T-cell (primary cell): ENCODE measurements at regions not wholly inside any gene's neighbourhood (a gene's known extent, or its start where the extent isn't known, plus 50 kb on each side); places are given as distances from the start of the nearest gene placed in this dataset.

Experiments used
- ATAC-seq, 4 experiments: fragments of 200-7000 bp in 3 of 4; fragments of 150-1000 bp in 1 of 4; cut with Tn5 transposase; replicated peaks in 1 of 4; 1 replicate in 3 of 4; 2 replicates in 1 of 4; pipeline ENCODE4 v1.10.0; 2021; ENCODE audit warnings: moderate library complexity in 3 of 4, mild to moderate bottlenecking in 2 of 4, moderate number of reproducible peaks in 1 of 4
- CTCF ChIA-PET, 2 donors: fragments of 300-600 bp; sonication (Branson Sonifier 250); formaldehyde crosslinking; loops; one replicate each; lab custom pipeline; 2022; ENCODE audit warnings: antibody characterized with exemption in 2 of 2; lab: Charles Lee
- POLR2A ChIA-PET, 2 donors: fragments of 300-600 bp; sonication (Branson Sonifier 250); formaldehyde crosslinking; loops; one replicate each; lab custom pipeline; 2022; ENCODE audit warnings: antibody characterized with exemption in 2 of 2; lab: Charles Lee
- DNase-seq, 35 experiments: peaks; one replicate each; pipeline versions ENCODE4 v3.0.0 to v3.0.0-alpha.2; 2013 to 2023
- H3K27ac ChIP-seq: one replicate; pipeline ENCODE4 v1.5.1; 2013; ENCODE audit warnings: low read length
- H3K27me3 ChIP-seq, 2 experiments: replicated peaks in 1 of 2; 1 replicate in 1 of 2; 2 replicates in 1 of 2; pipeline versions ENCODE4 v1.6.1 to v1.7.0; 2013; ENCODE audit warnings: low read length in 1 of 2, mixed read lengths in 1 of 2; ENCODE audit not compliant: control insufficient read depth in 2 of 2, insufficient read depth in 2 of 2; ENCODE audit errors: extremely low read depth in 1 of 2
- H3K36me3 ChIP-seq, 2 donors: 1 replicate in 1 of 2; 2 replicates in 1 of 2; pipeline versions ENCODE4 v1.6.1 to v1.7.0; 2013; ENCODE audit warnings: low read length in 1 of 2; ENCODE audit not compliant: control insufficient read depth in 2 of 2, insufficient read depth in 1 of 2; ENCODE audit errors: extremely low read depth in 1 of 2
- H3K4me1 ChIP-seq, 2 experiments: 1 replicate in 1 of 2; 2 replicates in 1 of 2; pipeline versions ENCODE4 v1.6.1 to v1.7.0; 2013; ENCODE audit warnings: low read length in 2 of 2, mixed read lengths in 1 of 2; ENCODE audit not compliant: insufficient read depth in 2 of 2, control insufficient read depth in 1 of 2; ENCODE audit errors: extremely low read depth in 1 of 2
- H3K4me3 ChIP-seq, 2 donors: 1 replicate in 1 of 2; 2 replicates in 1 of 2; pipeline versions ENCODE4 v1.5.1 to v1.7.0; 2013; ENCODE audit warnings: mild to moderate bottlenecking in 2 of 2, low read length in 1 of 2, moderate library complexity in 1 of 2; ENCODE audit not compliant: control insufficient read depth in 1 of 2; ENCODE audit errors: extremely low read depth in 1 of 2
- H3K9me3 ChIP-seq: 2 replicates; pipeline ENCODE4 v1.7.0; 2013
- H3K27ac Mint-ChIP-seq, 2 donors: one replicate each; pipeline ENCODE4 v1.8.0; 2020 to 2021; ENCODE audit warnings: mild to moderate bottlenecking in 2 of 2, mixed read lengths in 2 of 2
- H3K27me3 Mint-ChIP-seq, 2 donors: one replicate each; pipeline ENCODE4 v1.8.0; 2021 to 2022; ENCODE audit warnings: mixed read lengths in 2 of 2
- H3K36me3 Mint-ChIP-seq: one replicate; pipeline ENCODE4 v1.8.0; 2021; ENCODE audit warnings: mixed read lengths
- H3K4me1 Mint-ChIP-seq, 3 donors: one replicate each; pipeline ENCODE4 v1.8.0; 2020 to 2022; ENCODE audit warnings: mixed read lengths in 3 of 3, mild to moderate bottlenecking in 1 of 3
- H3K4me3 Mint-ChIP-seq, 3 donors: one replicate each; pipeline ENCODE4 v1.8.0; 2020 to 2022; ENCODE audit warnings: mild to moderate bottlenecking in 3 of 3, mixed read lengths in 3 of 3, moderate library complexity in 3 of 3
- H3K9me3 Mint-ChIP-seq, 3 donors: one replicate each; pipeline ENCODE4 v1.8.0; 2020 to 2022; ENCODE audit warnings: mixed read lengths in 3 of 3
- WGBS: methylation state at CpG from one replicate; pipeline ENCODE4 v1.1.5; 2013; ENCODE audit warnings: missing lambda C conversion rate; ENCODE audit not compliant: insufficient coverage; 5-methylcytosine and 5-hydroxymethylcytosine counted together

DNA sequence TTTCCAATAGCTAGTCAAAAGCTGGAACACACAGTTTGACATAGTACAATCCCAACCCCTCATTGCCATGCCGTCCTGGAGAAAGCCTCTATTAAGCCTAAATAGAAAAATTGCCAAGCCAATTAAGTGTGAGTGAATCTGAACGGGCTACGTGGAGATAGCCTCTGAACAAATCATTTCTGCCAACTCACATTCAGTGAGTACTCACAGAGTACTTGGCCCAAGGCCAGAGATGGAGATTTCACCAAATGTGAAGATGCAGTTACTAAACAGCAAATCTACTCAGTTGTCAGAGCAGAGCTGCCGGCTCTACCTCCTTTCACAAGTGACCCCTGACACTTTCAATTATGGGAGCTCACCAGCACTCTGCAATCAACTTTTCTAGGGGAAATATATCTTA lies 350.0 kb downstream of the GALC start:
- H3K9me3 ChIP-seq = no peaks in the 10 kb centered on the region
- POLR2A ChIA-PET = no interaction called here
- H3K4me1 ChIP-seq = no peaks in the 10 kb centered on the region
- no peak overlapping the region for H3K4me3 ChIP-seq
- Mint-ChIP-seq H3K27ac (no peak overlapping the region), H3K4me1 (no peaks in the 10 kb centered on the region), H3K36me3 (no peaks in the 10 kb centered on the region), H3K27me3 (no peaks in the 10 kb centered on the region), H3K9me3 (peaks cover 4 to 10% (median 8%) of the 10 kb centered on the region in 3 donors), H3K4me3 (no peak overlapping the region)
- CTCF ChIA-PET = no interaction called here
- no peak overlapping the region for H3K27ac ChIP-seq
- H3K36me3 ChIP-seq = no peaks in the 10 kb centered on the region
- H3K27me3 ChIP-seq = no peaks in the 10 kb centered on the region
- ATAC-seq = no peak
- no peak for DNase-seq
- WGBS = 77% methylated on average over 3 of the region's 4 CpGs

DNA sequence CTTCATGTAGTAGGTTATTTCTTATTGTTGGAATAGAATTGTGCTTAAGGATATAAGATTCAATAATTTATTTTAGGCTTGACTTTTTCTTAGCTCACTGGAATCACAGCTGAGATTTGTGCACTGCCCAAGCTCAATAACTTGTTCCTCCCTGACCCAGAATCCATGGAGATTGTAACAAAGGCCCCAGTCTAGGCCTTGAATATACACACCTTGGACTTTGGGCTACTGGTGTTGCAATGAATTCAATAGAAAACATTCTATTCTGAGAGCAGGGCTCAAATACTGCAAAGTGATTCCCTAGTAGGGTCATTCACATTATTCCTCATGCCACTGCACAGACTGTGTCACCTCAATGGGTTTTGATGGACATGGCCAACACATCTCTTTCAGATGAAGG lies 352.4 kb downstream of the GALC start:
- peaks cover 0 to 4% (median 3%) of the 10 kb centered on the region in 3 donors for H3K9me3 Mint-ChIP-seq
- H3K27me3 Mint-ChIP-seq = no peaks in the 10 kb centered on the region
- no peaks in the 10 kb centered on the region for H3K4me1 Mint-ChIP-seq
- POLR2A ChIA-PET = no interaction called here
- no peaks in the 10 kb centered on the region for H3K36me3 Mint-ChIP-seq
- Histone ChIP-seq H3K4me3 (no peak overlapping the region), H3K27me3 (no peaks in the 10 kb centered on the region), H3K9me3 (no peaks in the 10 kb centered on the region), H3K27ac (no peak overlapping the region), H3K4me1 (no peaks in the 10 kb centered on the region), H3K36me3 (no peaks in the 10 kb centered on the region)
- no peak overlapping the region for H3K4me3 Mint-ChIP-seq
- CTCF ChIA-PET = no interaction called here
- ATAC-seq = no peak
- DNase-seq = no peak
- H3K27ac Mint-ChIP-seq = no peak overlapping the region

DNA sequence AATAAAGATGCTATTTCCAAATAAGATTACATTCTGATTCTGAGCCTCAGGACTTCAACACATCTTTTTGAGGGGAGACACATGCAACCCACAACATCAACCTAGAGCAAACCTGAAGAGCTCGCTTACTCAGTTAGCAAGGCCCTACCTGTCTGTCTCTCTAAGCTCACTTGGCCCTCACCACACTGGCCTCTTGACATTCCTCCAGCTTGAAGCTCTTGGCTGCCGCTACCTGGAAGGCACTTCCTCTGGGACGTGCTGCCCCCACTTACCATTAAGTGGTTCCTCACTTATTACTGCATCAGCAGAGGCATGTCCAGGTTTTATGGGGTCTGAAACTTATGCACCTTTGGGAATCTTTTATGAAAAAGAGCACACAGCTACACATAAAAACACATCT lies 354.8 kb downstream of the GALC start:
- Mint-ChIP-seq H3K4me3 (no peak overlapping the region), H3K36me3 (no peaks in the 10 kb centered on the region), H3K4me1 (no peaks in the 10 kb centered on the region), H3K27ac (no peak overlapping the region), H3K9me3 (peaks cover 0 to 4% (median 0%) of the 10 kb centered on the region in 3 donors), H3K27me3 (no peaks in the 10 kb centered on the region)
- ATAC-seq (no peak), DNase-seq (no peak)
- H3K4me1 ChIP-seq = no peaks in the 10 kb centered on the region
- no peak overlapping the region for H3K27ac ChIP-seq
- no peaks in the 10 kb centered on the region for H3K36me3 ChIP-seq
- H3K9me3 ChIP-seq = no peaks in the 10 kb centered on the region
- POLR2A ChIA-PET = no interaction called here
- CTCF ChIA-PET = no interaction called here
- no peaks in the 10 kb centered on the region for H3K27me3 ChIP-seq
- WGBS = 76% methylated on average over 3 of the region's 3 CpGs
- H3K4me3 ChIP-seq = no peak overlapping the region

DNA sequence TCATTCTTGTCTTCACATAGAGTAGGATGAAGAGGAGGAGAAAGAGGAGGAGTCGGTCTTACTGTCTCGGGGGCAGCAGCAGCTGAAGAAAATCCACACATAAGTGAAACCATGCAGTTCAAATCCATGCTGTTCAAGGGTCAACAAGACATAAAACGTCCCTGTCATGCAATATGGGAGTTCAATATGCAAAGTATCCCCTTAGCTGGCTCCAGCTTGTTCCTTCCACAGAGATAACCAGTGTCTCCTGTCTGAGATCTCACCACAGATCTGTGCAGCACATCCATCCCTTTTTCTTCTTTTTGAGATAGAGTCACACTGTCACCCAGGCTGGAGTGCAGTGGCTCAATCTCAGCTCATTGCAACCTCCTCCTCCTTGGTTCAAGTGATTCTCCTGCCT lies 357.5 kb downstream of the GALC start:
- H3K27ac ChIP-seq = no peak overlapping the region
- H3K27me3 Mint-ChIP-seq = no peaks in the 10 kb centered on the region
- H3K27ac Mint-ChIP-seq = no peak overlapping the region
- no peaks in the 10 kb centered on the region for H3K4me1 Mint-ChIP-seq
- H3K9me3 ChIP-seq = no peaks in the 10 kb centered on the region
- peaks cover 0 to 9% (median 0%) of the 10 kb centered on the region in 3 donors for H3K9me3 Mint-ChIP-seq
- H3K4me3 ChIP-seq = no peak overlapping the region
- DNase-seq = no peak
- no peaks in the 10 kb centered on the region for H3K36me3 ChIP-seq
- H3K36me3 Mint-ChIP-seq = no peaks in the 10 kb centered on the region
- WGBS = 46% methylated on average over 2 of the region's 3 CpGs
- H3K4me1 ChIP-seq = no peaks in the 10 kb centered on the region
- no peaks in the 10 kb centered on the region for H3K27me3 ChIP-seq
- ChIA-PET POLR2A (no interaction called here), CTCF (no interaction called here)
- H3K4me3 Mint-ChIP-seq = no peak overlapping the region
- no peak for ATAC-seq

DNA sequence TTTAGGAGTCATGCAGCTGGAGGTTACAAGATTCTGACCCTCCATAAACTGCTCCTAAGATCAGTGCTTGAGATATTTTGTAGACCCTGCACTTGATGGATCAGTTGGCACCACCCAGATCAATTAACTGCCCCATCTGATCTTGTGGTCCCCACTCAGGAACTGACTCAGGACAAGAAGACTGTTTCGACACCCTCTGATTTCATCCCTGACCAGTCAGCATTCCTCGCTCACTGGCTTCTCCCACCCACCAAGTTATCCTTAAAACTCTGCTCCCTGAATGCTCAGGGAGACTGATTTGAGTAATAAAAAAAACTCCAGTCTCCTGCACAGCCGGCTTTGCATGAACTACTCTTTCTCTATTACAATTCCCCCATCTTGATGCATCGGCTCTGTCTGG lies 360.2 kb downstream of the GALC start:
- ATAC-seq = no peak
- Histone ChIP-seq H3K27me3 (no peaks in the 10 kb centered on the region), H3K27ac (no peak overlapping the region), H3K9me3 (no peaks in the 10 kb centered on the region), H3K36me3 (no peaks in the 10 kb centered on the region), H3K4me1 (no peaks in the 10 kb centered on the region), H3K4me3 (no peak overlapping the region)
- Mint-ChIP-seq H3K9me3 (peaks cover 0 to 9% (median 0%) of the 10 kb centered on the region in 3 donors), H3K4me1 (no peaks in the 10 kb centered on the region), H3K4me3 (no peak overlapping the region), H3K27ac (no peak overlapping the region), H3K36me3 (no peaks in the 10 kb centered on the region), H3K27me3 (no peaks in the 10 kb centered on the region)
- CTCF ChIA-PET = no interaction called here
- POLR2A ChIA-PET = no interaction called here
- no peak for DNase-seq
- WGBS = 82% methylated on average over 2 of the region's 4 CpGs

DNA sequence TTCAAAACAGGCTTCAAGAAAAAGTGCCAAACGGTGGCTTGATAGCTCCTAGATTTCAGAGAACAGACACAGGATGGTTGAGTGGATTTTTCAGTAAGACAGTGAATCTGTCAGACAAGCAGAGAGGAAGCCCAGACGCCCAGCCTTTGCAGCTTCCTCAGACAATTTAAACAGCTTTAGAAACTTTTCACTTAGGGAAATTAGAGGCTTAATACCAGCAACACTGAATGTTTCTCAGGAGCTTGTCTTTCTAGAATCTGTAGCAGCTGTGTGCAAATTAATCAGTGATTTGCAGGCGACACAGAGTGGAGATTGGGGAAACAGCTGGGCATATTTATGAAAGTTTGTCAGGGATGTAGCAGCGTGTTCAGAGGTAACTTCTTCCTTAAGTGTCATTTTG lies 362.1 kb downstream of the GALC start:
- DNase-seq = no peak
- WGBS = 10% methylated on average over 1 of the region's 4 CpGs
- POLR2A ChIA-PET = no interaction called here
- no peaks in the 10 kb centered on the region for H3K4me1 Mint-ChIP-seq
- Histone ChIP-seq H3K36me3 (no peaks in the 10 kb centered on the region), H3K27me3 (no peaks in the 10 kb centered on the region), H3K27ac (no peak overlapping the region), H3K4me1 (no peaks in the 10 kb centered on the region), H3K9me3 (no peaks in the 10 kb centered on the region), H3K4me3 (no peak overlapping the region)
- no peak for ATAC-seq
- no peak overlapping the region for H3K27ac Mint-ChIP-seq
- no peaks in the 10 kb centered on the region for H3K36me3 Mint-ChIP-seq
- H3K4me3 Mint-ChIP-seq = no peak overlapping the region
- H3K9me3 Mint-ChIP-seq = peaks cover 0 to 9% (median 3%) of the 10 kb centered on the region in 3 donors
- H3K27me3 Mint-ChIP-seq = no peaks in the 10 kb centered on the region
- CTCF ChIA-PET = no interaction called here

DNA sequence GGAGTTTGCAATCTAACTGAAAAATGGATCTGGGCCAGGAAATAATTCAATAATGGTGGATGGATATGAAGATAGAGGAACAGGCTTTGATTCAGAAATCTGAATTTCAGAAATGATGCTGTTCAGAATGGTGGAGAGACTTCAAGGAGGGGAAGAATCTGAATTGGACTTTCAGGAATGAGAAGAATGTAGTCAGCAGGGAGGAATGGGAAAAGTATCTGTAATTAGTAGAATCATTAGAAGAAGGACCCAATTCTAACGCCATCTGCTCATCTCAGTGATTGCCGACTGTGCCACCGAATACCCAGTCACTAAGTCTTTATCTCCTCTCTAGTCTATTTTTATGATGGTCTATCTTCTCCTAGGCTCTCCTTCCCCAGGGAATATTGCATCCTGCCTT lies 363.2 kb downstream of the GALC start:
- H3K9me3 ChIP-seq = no peaks in the 10 kb centered on the region
- Mint-ChIP-seq H3K36me3 (no peaks in the 10 kb centered on the region), H3K4me1 (no peaks in the 10 kb centered on the region), H3K9me3 (peaks cover 0 to 9% (median 3%) of the 10 kb centered on the region in 3 donors), H3K27me3 (no peaks in the 10 kb centered on the region), H3K27ac (no peak overlapping the region), H3K4me3 (no peak overlapping the region)
- H3K36me3 ChIP-seq = no peaks in the 10 kb centered on the region
- DNase-seq = no peak
- no peaks in the 10 kb centered on the region for H3K4me1 ChIP-seq
- ChIA-PET POLR2A (no interaction called here), CTCF (no interaction called here)
- no peak overlapping the region for H3K4me3 ChIP-seq
- no peak overlapping the region for H3K27ac ChIP-seq
- 86% methylated on average over 1 of the region's 3 CpGs for WGBS
- no peaks in the 10 kb centered on the region for H3K27me3 ChIP-seq
- no peak for ATAC-seq
